ENCODE measurements at regions not wholly inside any gene's neighbourhood (a gene's known extent, or its start where the extent isn't known, plus 50 kb on each side); places are given as distances from the start of the nearest gene placed in this dataset.

GRCh38 chr11:95512177-95512576 lies 277.4 kb downstream of the FAM76B start:
- Histone ChIP-seq H3K4me1 (ENCODE audit: control insufficient read depth in 3 of 3, insufficient read depth in 3 of 3, low read length in 3 of 3) (peaks cover 0 to 5% (median 0%) of the 10 kb centered on the region in 3 donors), H3K27ac (ENCODE audit: low read depth, low read length) (peak overlapping the region; percentile 51), H3K36me3 (ENCODE audit: control insufficient read depth in 3 of 3, insufficient read depth in 3 of 3, low read length in 3 of 3) (no peaks in the 10 kb centered on the region), H3K27me3 (ENCODE audit: control insufficient read depth in 3 of 3, insufficient read depth in 3 of 3, low read length in 3 of 3) (no peaks in the 10 kb centered on the region), H3K9ac (ENCODE audit: low read depth in 1 of 3, low read length in 3 of 3) (no peak overlapping the region), H3K4me3 (ENCODE audit: low read length in 3 of 3) (no peak overlapping the region), H3K9me3 (ENCODE audit: control insufficient read depth in 3 of 3, low read length in 3 of 3) (no peaks in the 10 kb centered on the region)

DNA sequence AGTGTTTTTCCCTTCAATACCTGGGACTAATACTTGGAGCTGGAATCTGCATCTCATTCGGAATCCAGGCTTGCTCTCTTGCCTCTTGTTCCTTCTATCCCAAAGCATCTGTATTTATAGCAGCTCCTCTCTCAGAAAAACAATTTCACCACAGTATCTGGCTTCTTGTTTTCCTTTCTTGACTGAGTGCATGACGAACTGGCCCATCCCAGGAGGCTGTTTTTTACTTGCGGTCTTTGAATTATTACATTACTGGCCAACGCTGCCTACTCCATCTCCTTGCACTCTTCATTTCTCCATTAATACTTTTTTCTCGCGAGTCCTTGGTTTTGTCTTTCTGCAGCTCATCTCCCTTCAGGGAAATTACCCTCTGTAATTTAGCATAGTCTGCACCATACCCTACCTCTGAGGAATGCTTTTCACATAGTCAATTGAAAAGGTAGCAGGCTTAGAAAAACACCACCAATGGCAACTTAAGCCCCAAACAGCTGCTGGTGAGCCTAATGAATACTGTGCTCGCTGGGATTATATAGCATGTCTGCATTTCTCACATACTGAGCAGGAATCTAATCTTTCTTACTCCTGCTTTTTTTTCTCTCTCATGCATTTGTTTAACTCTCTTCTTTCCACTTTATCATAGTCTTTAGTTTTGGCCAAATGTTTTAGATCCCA lies 277.4 kb upstream of the SESN3 start:
- Histone ChIP-seq H3K27me3 (ENCODE audit: control insufficient read depth in 3 of 3, insufficient read depth in 3 of 3, low read length in 3 of 3) (no peaks in the 10 kb centered on the region), H3K9me3 (ENCODE audit: control insufficient read depth in 3 of 3, low read length in 3 of 3) (no peaks in the 10 kb centered on the region), H3K9ac (ENCODE audit: low read depth in 1 of 3, low read length in 3 of 3) (no peak overlapping the region), H3K4me3 (ENCODE audit: low read length in 3 of 3) (no peak overlapping the region), H3K27ac (ENCODE audit: low read depth, low read length) (no peak overlapping the region), H3K36me3 (ENCODE audit: control insufficient read depth in 3 of 3, insufficient read depth in 3 of 3, low read length in 3 of 3) (no peaks in the 10 kb centered on the region), H3K4me1 (ENCODE audit: control insufficient read depth in 3 of 3, insufficient read depth in 3 of 3, low read length in 3 of 3) (peaks cover 0 to 5% (median 0%) of the 10 kb centered on the region in 3 donors)

DNA sequence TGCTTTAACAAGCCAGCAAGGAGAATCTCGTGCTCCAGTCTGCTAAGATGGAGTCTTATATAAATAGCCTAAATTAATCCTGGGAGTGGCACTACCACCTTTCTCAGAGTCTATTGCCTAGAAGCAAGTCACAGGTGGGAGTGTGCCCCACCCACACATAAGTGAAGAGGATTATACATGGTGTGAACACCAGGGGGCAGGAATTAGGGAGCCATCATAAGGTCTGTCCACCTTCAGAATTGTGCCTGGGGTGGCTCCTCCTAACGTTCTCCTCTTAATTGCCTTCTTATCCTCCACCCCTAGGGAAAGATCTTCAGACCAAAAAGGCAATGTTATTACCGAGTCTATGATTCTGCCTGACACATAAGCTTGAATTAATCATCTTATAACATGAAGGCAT lies 276.8 kb upstream of the SESN3 start:
- H3K27ac ChIP-seq (ENCODE audit: low read depth, low read length), result no peak overlapping the region
- H3K9me3 ChIP-seq (ENCODE audit: control insufficient read depth in 3 of 3, low read length in 3 of 3), result no peaks in the 10 kb centered on the region
- no peak overlapping the region for H3K9ac ChIP-seq (ENCODE audit: low read depth in 1 of 3, low read length in 3 of 3)
- H3K4me1 ChIP-seq (ENCODE audit: control insufficient read depth in 3 of 3, insufficient read depth in 3 of 3, low read length in 3 of 3), result peaks cover 0 to 5% (median 0%) of the 10 kb centered on the region in 3 donors
- H3K27me3 ChIP-seq (ENCODE audit: control insufficient read depth in 3 of 3, insufficient read depth in 3 of 3, low read length in 3 of 3), result no peaks in the 10 kb centered on the region
- no peak overlapping the region for H3K4me3 ChIP-seq (ENCODE audit: low read length in 3 of 3)
- no peaks in the 10 kb centered on the region for H3K36me3 ChIP-seq (ENCODE audit: control insufficient read depth in 3 of 3, insufficient read depth in 3 of 3, low read length in 3 of 3)

- H3K27ac ChIP-seq (ENCODE audit: low read depth, low read length), result no peak overlapping the region
- H3K4me1 ChIP-seq (ENCODE audit: control insufficient read depth in 3 of 3, insufficient read depth in 3 of 3, low read length in 3 of 3), result no peaks in the 10 kb centered on the region
- no peaks in the 10 kb centered on the region for H3K36me3 ChIP-seq (ENCODE audit: control insufficient read depth in 3 of 3, insufficient read depth in 3 of 3, low read length in 3 of 3)
- no peaks in the 10 kb centered on the region for H3K9me3 ChIP-seq (ENCODE audit: control insufficient read depth in 3 of 3, low read length in 3 of 3)
- H3K9ac ChIP-seq (ENCODE audit: low read depth in 1 of 3, low read length in 3 of 3), result no peak overlapping the region
- H3K27me3 ChIP-seq (ENCODE audit: control insufficient read depth in 3 of 3, insufficient read depth in 3 of 3, low read length in 3 of 3), result no peaks in the 10 kb centered on the region
- no peak overlapping the region for H3K4me3 ChIP-seq (ENCODE audit: low read length in 3 of 3)
Measured at GRCh38 chr11:95506777-95507176, 275.8 kb upstream of the SESN3 start.

DNA sequence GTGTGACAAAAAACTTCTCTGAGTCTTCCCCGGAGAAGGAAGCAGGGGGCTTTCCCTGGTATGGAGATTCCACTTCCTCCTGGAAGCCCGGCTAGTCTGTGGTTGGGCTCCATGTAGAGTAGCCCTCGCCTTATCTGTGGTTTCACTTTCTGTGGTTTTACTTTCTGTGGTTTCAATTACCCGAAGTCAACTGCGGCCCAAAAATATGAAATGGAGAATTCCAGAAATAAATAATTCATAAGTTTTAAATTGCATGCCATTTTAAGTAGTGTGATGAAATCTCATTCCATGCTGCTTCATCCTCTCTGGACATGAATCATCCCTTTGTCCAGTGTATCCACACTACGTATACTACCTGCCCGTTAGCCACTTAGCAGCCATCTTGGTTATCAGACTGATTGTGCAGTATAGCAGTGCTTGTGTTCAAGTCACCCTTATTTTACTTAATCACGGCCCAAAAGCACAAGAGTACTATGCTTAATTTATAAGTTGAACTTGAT lies 275.0 kb upstream of the SESN3 start:
- no peaks in the 10 kb centered on the region for H3K4me1 ChIP-seq (ENCODE audit: control insufficient read depth in 3 of 3, insufficient read depth in 3 of 3, low read length in 3 of 3)
- H3K36me3 ChIP-seq (ENCODE audit: control insufficient read depth in 3 of 3, insufficient read depth in 3 of 3, low read length in 3 of 3), result no peaks in the 10 kb centered on the region
- no peak overlapping the region for H3K27ac ChIP-seq (ENCODE audit: low read depth, low read length)
- no peaks in the 10 kb centered on the region for H3K27me3 ChIP-seq (ENCODE audit: control insufficient read depth in 3 of 3, insufficient read depth in 3 of 3, low read length in 3 of 3)
- no peaks in the 10 kb centered on the region for H3K9me3 ChIP-seq (ENCODE audit: control insufficient read depth in 3 of 3, low read length in 3 of 3)
- no peak overlapping the region for H3K9ac ChIP-seq (ENCODE audit: low read depth in 1 of 3, low read length in 3 of 3)
- H3K4me3 ChIP-seq (ENCODE audit: low read length in 3 of 3), result no peak overlapping the region

DNA sequence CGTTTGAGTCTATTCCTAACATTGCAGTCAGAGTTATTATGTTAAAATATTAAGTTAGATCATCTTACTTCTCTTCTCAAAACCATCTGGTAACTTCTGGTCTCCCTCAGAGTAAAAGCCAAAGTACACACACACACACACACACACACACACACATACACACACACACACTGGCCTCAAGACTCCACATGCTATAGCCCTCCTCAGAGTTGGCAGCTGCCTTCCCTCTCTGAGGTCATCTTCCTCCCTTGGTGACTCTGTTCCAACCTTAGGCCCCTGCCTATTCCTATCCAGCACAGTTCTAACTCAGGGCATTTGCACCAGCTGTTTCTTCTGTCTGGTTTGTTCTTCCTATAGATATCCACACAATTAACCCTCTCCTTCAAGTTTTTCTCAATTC lies 272.0 kb upstream of the SESN3 start:
- Histone ChIP-seq H3K4me1 (ENCODE audit: control insufficient read depth in 3 of 3, insufficient read depth in 3 of 3, low read length in 3 of 3) (no peaks in the 10 kb centered on the region), H3K36me3 (ENCODE audit: control insufficient read depth in 3 of 3, insufficient read depth in 3 of 3, low read length in 3 of 3) (no peaks in the 10 kb centered on the region), H3K27ac (ENCODE audit: low read depth, low read length) (no peak overlapping the region), H3K27me3 (ENCODE audit: control insufficient read depth in 3 of 3, insufficient read depth in 3 of 3, low read length in 3 of 3) (no peaks in the 10 kb centered on the region), H3K9ac (ENCODE audit: low read depth in 1 of 3, low read length in 3 of 3) (no peak overlapping the region), H3K4me3 (ENCODE audit: low read length in 3 of 3) (no peak overlapping the region), H3K9me3 (ENCODE audit: control insufficient read depth in 3 of 3, low read length in 3 of 3) (no peaks in the 10 kb centered on the region)

GRCh38 chr11:95502522-95502921 lies 271.5 kb upstream of the SESN3 start:
- Histone ChIP-seq H3K9ac (ENCODE audit: low read depth in 1 of 3, low read length in 3 of 3) (no peak overlapping the region), H3K4me1 (ENCODE audit: control insufficient read depth in 3 of 3, insufficient read depth in 3 of 3, low read length in 3 of 3) (no peaks in the 10 kb centered on the region), H3K27me3 (ENCODE audit: control insufficient read depth in 3 of 3, insufficient read depth in 3 of 3, low read length in 3 of 3) (no peaks in the 10 kb centered on the region), H3K36me3 (ENCODE audit: control insufficient read depth in 3 of 3, insufficient read depth in 3 of 3, low read length in 3 of 3) (no peaks in the 10 kb centered on the region), H3K27ac (ENCODE audit: low read depth, low read length) (no peak overlapping the region), H3K9me3 (ENCODE audit: control insufficient read depth in 3 of 3, low read length in 3 of 3) (no peaks in the 10 kb centered on the region), H3K4me3 (ENCODE audit: low read length in 3 of 3) (no peak overlapping the region)

DNA sequence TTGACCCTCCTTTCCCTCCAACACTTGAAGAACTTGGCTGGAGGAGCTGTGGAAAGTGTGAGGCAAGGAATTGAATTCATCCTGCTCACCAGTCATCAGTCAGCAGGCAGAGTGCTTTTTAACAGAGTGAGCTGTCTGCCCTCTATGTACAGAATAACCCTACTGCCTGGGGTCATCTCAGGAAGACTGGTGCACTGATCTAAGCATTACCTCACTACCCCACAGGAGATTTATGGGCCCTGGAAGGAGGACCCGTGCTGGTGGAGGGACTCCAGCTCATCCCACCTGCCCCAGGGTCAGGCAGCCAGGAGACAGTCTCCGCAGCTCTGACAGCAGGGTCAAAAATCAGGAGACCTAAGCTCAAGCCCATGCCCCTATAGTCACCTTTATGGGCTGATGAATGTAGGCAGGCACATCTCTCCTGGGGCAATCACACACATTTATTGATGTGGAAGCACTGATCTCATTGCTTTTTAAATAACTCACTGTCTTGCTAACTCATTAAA lies 270.8 kb upstream of the SESN3 start:
- no peaks in the 10 kb centered on the region for H3K9me3 ChIP-seq (ENCODE audit: control insufficient read depth in 3 of 3, low read length in 3 of 3)
- no peaks in the 10 kb centered on the region for H3K27me3 ChIP-seq (ENCODE audit: control insufficient read depth in 3 of 3, insufficient read depth in 3 of 3, low read length in 3 of 3)
- no peak overlapping the region for H3K4me3 ChIP-seq (ENCODE audit: low read length in 3 of 3)
- no peak overlapping the region for H3K9ac ChIP-seq (ENCODE audit: low read depth in 1 of 3, low read length in 3 of 3)
- H3K27ac ChIP-seq (ENCODE audit: low read depth, low read length), result no peak overlapping the region
- no peaks in the 10 kb centered on the region for H3K36me3 ChIP-seq (ENCODE audit: control insufficient read depth in 3 of 3, insufficient read depth in 3 of 3, low read length in 3 of 3)
- no peaks in the 10 kb centered on the region for H3K4me1 ChIP-seq (ENCODE audit: control insufficient read depth in 3 of 3, insufficient read depth in 3 of 3, low read length in 3 of 3)

DNA sequence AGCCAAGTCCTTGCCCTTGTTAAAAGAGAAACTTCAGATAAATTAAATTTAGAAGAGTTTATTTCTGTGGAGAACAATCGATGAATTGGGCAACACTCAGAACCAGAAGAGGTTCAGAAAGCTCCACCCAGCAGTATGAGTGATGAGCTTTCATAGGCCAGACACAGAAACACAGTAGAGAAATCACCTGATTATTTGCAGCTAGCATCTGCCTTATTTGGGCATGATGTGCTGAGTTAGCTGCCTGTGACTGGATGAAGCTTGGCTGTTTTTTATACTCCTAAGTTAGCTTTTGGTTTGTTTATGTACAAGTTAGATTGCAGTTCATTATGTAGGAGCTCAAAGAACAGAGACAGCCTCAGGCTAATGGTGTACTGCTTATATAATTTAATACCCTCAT lies 269.5 kb upstream of the SESN3 start:
- Histone ChIP-seq H3K9ac (ENCODE audit: low read depth in 1 of 3, low read length in 3 of 3) (no peak overlapping the region), H3K4me3 (ENCODE audit: low read length in 3 of 3) (no peak overlapping the region), H3K4me1 (ENCODE audit: control insufficient read depth in 3 of 3, insufficient read depth in 3 of 3, low read length in 3 of 3) (peaks cover 0 to 4% (median 2%) of the 10 kb centered on the region in 3 donors), H3K36me3 (ENCODE audit: control insufficient read depth in 3 of 3, insufficient read depth in 3 of 3, low read length in 3 of 3) (no peaks in the 10 kb centered on the region), H3K9me3 (ENCODE audit: control insufficient read depth in 3 of 3, low read length in 3 of 3) (no peaks in the 10 kb centered on the region), H3K27ac (ENCODE audit: low read depth, low read length) (no peak overlapping the region), H3K27me3 (ENCODE audit: control insufficient read depth in 3 of 3, insufficient read depth in 3 of 3, low read length in 3 of 3) (no peaks in the 10 kb centered on the region)

DNA sequence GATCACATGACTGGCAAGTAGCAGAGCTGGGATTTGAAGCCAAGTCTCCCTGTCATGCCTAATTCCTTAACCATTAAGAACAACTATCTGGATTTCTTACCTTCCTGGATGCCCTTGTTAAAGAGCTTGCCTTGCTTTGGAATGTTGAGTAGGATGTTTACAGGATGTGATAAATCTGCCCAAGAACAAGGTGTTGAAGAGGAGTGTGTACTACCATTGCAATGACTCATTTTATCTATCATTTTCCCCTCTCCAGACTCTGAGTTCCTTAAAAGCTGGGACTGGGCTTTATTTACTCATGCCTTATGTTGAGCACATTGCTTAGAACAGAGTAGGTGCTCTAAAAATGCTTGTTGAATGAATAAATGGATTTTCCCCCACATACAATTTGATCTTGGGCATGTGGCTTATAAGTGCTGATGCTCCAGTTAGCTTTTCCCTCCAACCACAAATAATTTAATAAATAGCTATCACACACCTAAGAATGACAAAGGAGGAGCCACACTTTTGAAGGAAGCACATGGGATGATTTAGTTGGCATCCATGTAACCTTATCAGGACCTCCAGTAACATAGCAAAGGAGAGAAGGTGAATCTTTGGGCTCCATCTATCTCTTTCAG lies 268.6 kb upstream of the SESN3 start:
- no peak overlapping the region for H3K27ac ChIP-seq (ENCODE audit: low read depth, low read length)
- no peak overlapping the region for H3K4me3 ChIP-seq (ENCODE audit: low read length in 3 of 3)
- no peaks in the 10 kb centered on the region for H3K27me3 ChIP-seq (ENCODE audit: control insufficient read depth in 3 of 3, insufficient read depth in 3 of 3, low read length in 3 of 3)
- H3K9me3 ChIP-seq (ENCODE audit: control insufficient read depth in 3 of 3, low read length in 3 of 3), result no peaks in the 10 kb centered on the region
- H3K36me3 ChIP-seq (ENCODE audit: control insufficient read depth in 3 of 3, insufficient read depth in 3 of 3, low read length in 3 of 3), result no peaks in the 10 kb centered on the region
- peaks cover 0 to 7% (median 2%) of the 10 kb centered on the region in 3 donors for H3K4me1 ChIP-seq (ENCODE audit: control insufficient read depth in 3 of 3, insufficient read depth in 3 of 3, low read length in 3 of 3)
- H3K9ac ChIP-seq (ENCODE audit: low read depth in 1 of 3, low read length in 3 of 3), result no peak overlapping the region
